ENCODE measurements at regions not wholly inside any gene's neighbourhood (a gene's known extent, or its start where the extent isn't known, plus 50 kb on each side); places are given as distances from the start of the nearest gene placed in this dataset.

DNA sequence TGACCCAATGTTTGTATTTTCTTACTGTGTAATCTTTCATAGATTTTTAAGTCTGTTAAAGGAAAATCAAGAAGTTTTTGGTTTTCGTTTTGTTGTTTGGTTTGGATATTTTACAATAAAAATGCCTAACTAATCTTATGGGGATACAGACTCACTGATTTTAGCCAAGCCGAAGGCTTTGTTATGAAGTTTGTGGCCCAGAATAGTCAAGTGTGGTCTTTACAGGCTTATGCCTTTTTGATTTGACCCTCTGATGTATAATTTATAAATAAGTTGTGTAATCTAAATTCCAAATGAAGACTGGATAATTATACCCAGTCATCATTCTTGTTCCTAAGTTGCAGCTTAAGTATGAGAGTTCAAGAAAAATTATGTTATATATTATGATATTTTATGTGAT, 739.3 kb downstream of the ADGRL2 start:
- CTCF ChIA-PET = no interaction called here
- RAD21 ChIA-PET (ENCODE audit: unreplicated experiment) = no interaction called here
- 24% methylated on average over 2 of the region's 2 CpGs for WGBS (ENCODE audit: insufficient coverage, insufficient replicate concordance, low lambda C conversion rate, missing lambda C conversion rate)
- Histone ChIP-seq H3K36me3 (ENCODE audit: control insufficient read depth in 2 of 2, insufficient read depth in 2 of 2, low read length in 1 of 2) (no peaks in the 10 kb centered on the region), H3K9me3 (replicated peaks; ENCODE audit: control insufficient read depth, insufficient read depth, low read length) (no peaks in the 10 kb centered on the region), H3K27ac (ENCODE audit: control insufficient read depth, insufficient read depth) (no peak overlapping the region), H3K4me1 (ENCODE audit: control insufficient read depth, insufficient read depth, low read length) (no peaks in the 10 kb centered on the region), H4K20me1 (ENCODE audit: control insufficient read depth, insufficient read depth) (no peaks in the 10 kb centered on the region), H3K9ac (ENCODE audit: control insufficient read depth, insufficient read depth, low read length) (no peak overlapping the region), H3K79me2 (ENCODE audit: control insufficient read depth, insufficient read depth, low read length) (no peaks in the 10 kb centered on the region), H2AFZ (ENCODE audit: control insufficient read depth, low read depth, low read length) (no peak overlapping the region), H3K4me3 (no peak overlapping the region), H3K27me3 (replicated peaks in 1 of 2; ENCODE audit: control insufficient read depth in 2 of 2, insufficient read depth in 2 of 2, low read length in 1 of 2) (no peaks in the 10 kb centered on the region; a peak in 1 of 4 replicates), H3K4me2 (ENCODE audit: control insufficient read depth, insufficient read depth) (no peak overlapping the region)
- ATAC-seq (no peak), DNase-seq (ENCODE audit: low read depth, low spot score) (no peak), FAIRE-seq (no peak)
- in situ Hi-C loops (cut with MboI) (no loop called here), intact Hi-C loops (cut with micrococcal nuclease; ENCODE audit: unreplicated experiment) (no loop called here)
- POLR2A ChIA-PET = no interaction called here
- SMC1A ChIA-PET (ENCODE audit: uncharacterized antibody, unreplicated experiment) = interaction anchor here (0.8 kb wide), 1 partner anchor 10 kb away, joined by 3 read pairs; no protein-coding TSS in a partner anchor
- no TSS peak for BruUV-seq (replicated peaks)
- no peak for TF ChIP-seq POLR2A (IDR thresholded peaks at IDR 0.05; ENCODE audit: low read depth, low read length)
- TF ChIP-seq, protein P1, sequence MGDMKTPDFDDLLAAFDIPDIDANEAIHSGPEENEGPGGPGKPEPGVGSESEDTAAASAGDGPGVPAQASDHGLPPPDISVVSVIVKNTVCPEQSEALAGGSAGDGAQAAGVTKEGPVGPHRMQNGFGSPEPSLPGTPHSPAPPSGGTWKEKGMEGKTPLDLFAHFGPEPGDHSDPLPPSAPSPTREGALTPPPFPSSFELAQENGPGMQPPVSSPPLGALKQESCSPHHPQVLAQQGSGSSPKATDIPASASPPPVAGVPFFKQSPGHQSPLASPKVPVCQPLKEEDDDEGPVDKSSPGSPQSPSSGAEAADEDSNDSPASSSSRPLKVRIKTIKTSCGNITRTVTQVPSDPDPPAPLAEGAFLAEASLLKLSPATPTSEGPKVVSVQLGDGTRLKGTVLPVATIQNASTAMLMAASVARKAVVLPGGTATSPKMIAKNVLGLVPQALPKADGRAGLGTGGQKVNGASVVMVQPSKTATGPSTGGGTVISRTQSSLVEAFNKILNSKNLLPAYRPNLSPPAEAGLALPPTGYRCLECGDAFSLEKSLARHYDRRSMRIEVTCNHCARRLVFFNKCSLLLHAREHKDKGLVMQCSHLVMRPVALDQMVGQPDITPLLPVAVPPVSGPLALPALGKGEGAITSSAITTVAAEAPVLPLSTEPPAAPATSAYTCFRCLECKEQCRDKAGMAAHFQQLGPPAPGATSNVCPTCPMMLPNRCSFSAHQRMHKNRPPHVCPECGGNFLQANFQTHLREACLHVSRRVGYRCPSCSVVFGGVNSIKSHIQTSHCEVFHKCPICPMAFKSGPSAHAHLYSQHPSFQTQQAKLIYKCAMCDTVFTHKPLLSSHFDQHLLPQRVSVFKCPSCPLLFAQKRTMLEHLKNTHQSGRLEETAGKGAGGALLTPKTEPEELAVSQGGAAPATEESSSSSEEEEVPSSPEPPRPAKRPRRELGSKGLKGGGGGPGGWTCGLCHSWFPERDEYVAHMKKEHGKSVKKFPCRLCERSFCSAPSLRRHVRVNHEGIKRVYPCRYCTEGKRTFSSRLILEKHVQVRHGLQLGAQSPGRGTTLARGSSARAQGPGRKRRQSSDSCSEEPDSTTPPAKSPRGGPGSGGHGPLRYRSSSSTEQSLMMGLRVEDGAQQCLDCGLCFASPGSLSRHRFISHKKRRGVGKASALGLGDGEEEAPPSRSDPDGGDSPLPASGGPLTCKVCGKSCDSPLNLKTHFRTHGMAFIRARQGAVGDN (IDR thresholded peaks at IDR 0.05) = no peak
- no peak for TF ChIP-seq CEBPB (IDR thresholded peaks at IDR 0.05; ENCODE audit: borderline replicate concordance in 1 of 2, low read depth in 2 of 2, low read length in 2 of 2)
- TF ChIP-seq POLR2AphosphoS5 (IDR thresholded peaks at IDR 0.05; ENCODE audit: low read length) = no peak
- no peak for TF ChIP-seq RELA (IDR thresholded peaks at IDR 0.05; ENCODE audit: borderline replicate concordance, partially characterized antibody)
- TF ChIP-seq, protein P2, sequence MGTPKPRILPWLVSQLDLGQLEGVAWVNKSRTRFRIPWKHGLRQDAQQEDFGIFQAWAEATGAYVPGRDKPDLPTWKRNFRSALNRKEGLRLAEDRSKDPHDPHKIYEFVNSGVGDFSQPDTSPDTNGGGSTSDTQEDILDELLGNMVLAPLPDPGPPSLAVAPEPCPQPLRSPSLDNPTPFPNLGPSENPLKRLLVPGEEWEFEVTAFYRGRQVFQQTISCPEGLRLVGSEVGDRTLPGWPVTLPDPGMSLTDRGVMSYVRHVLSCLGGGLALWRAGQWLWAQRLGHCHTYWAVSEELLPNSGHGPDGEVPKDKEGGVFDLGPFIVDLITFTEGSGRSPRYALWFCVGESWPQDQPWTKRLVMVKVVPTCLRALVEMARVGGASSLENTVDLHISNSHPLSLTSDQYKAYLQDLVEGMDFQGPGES (IDR thresholded peaks at IDR 0.05) = no peak
- no peak for TF ChIP-seq TBL1XR1 (IDR thresholded peaks at IDR 0.05; ENCODE audit: low read depth, low read length)
- TF ChIP-seq KDM1A (IDR thresholded peaks at IDR 0.05; ENCODE audit: borderline replicate concordance) = no peak
- no peak for TF ChIP-seq SUZ12 (IDR thresholded peaks at IDR 0.05; ENCODE audit: unreplicated experiment)
- no peak for TF ChIP-seq HCFC1 (IDR thresholded peaks at IDR 0.05; ENCODE audit: low read length)
- TF ChIP-seq TCF7 (IDR thresholded peaks at IDR 0.05; ENCODE audit: borderline replicate concordance) = no peak
- TF ChIP-seq, protein P3, sequence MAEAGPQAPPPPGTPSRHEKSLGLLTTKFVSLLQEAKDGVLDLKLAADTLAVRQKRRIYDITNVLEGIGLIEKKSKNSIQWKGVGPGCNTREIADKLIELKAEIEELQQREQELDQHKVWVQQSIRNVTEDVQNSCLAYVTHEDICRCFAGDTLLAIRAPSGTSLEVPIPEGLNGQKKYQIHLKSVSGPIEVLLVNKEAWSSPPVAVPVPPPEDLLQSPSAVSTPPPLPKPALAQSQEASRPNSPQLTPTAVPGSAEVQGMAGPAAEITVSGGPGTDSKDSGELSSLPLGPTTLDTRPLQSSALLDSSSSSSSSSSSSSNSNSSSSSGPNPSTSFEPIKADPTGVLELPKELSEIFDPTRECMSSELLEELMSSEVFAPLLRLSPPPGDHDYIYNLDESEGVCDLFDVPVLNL (IDR thresholded peaks at IDR 0.05; ENCODE audit: low read depth, low read length) = no peak
- no peak for TF ChIP-seq NR2C2 (IDR thresholded peaks at IDR 0.05; ENCODE audit: borderline replicate concordance, control insufficient read depth, insufficient read length, low read depth)
- no peak for TF ChIP-seq ATF7 (IDR thresholded peaks at IDR 0.05; ENCODE audit: low read depth)
- TF ChIP-seq PAX5 (IDR thresholded peaks at IDR 0.05; ENCODE audit: borderline replicate concordance, low read depth, low read length) = no peak
- no peak for TF ChIP-seq RAD21 (IDR thresholded peaks at IDR 0.05; ENCODE audit: insufficient read depth, low read depth, low read length)
- TF ChIP-seq GATAD2B (conservative IDR thresholded peaks at IDR 0.05; ENCODE audit: low read depth) = no peak
- TF ChIP-seq SP1 (IDR thresholded peaks at IDR 0.05; ENCODE audit: low read depth, low read length) = no peak
- TF ChIP-seq, protein P4, sequence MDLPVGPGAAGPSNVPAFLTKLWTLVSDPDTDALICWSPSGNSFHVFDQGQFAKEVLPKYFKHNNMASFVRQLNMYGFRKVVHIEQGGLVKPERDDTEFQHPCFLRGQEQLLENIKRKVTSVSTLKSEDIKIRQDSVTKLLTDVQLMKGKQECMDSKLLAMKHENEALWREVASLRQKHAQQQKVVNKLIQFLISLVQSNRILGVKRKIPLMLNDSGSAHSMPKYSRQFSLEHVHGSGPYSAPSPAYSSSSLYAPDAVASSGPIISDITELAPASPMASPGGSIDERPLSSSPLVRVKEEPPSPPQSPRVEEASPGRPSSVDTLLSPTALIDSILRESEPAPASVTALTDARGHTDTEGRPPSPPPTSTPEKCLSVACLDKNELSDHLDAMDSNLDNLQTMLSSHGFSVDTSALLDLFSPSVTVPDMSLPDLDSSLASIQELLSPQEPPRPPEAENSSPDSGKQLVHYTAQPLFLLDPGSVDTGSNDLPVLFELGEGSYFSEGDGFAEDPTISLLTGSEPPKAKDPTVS (IDR thresholded peaks at IDR 0.05; ENCODE audit: low read depth, low read length) = no peak
